NCI-H460 (cell line): ENCODE measurements at regions not wholly inside any gene's neighbourhood (a gene's known extent, or its start where the extent isn't known, plus 50 kb on each side); places are given as distances from the start of the nearest gene placed in this dataset.
"Not testable (repeated sequence)": the region's sequence is repeated elsewhere in the genome, so short reads cannot be mapped to it uniquely, and the experiment has no call there.

Source experiments
- DNase-seq: peaks from one replicate; pipeline ENCODE4 v3.0.0-alpha.2; 2016; ENCODE audit warnings: low read depth; ENCODE audit errors: extremely low read depth

DNA sequence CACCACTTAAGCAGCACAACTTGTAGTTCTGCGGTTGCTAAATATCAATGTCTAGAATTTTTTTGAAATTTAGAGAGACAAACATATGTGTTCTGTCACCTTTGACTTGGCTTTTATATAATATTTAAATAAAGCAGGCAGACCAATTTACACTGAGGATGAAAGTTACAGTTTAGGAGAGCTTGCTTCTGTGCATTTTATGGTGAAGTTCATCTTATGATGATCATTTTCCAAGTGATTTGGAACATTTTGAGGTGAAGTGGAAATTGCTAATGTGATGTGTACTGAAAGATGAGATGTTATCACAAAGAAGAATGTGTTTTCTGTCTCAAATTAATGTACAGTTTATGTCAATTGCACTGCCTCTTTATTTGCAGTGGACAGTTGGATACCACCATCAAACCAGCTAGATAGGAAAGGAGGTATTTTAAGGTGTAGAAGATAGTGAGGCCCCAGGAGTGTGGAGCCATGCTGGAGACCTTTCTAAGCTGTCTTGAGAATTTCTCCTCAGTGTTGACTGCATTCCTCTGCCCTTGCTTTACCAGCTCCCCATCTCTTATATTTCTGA is 461.9 kb downstream of the UTRN start:
- DNase-seq, result no peak

GRCh38 chr6:144749263-144749662 is 464.1 kb downstream of the UTRN start:
- DNase-seq, result no peak

DNA sequence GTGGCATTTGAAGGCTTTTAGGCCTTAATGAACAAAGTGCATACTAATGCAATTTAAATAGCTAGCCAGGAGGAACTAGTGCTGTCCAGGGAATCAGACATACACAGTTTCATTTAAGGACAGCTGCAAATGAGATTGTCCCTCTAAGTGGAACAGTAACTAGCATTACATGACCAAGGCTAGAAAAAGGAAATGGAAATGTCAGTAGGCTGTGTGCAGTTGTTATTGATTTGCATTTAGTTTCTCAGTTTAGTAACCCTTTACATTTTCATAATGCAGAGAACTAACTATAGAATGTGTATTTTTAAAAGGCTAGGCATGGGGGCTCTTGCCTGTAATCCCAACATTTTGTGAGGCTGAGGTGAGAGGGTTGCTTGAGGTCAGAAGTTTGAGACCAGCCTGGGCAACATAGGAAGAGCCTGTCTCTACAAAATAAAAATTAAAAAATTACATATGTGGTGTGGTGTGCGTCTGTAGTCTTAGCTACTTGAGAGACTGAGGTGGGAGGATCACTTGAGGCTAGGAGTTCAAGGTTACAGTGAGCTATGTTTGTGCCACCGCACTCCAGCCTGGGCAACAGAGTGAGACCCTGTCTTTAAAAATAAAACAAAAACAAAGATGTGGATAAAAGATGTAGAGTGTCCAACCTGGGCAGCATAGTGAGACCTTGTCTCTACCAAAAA is 468.0 kb downstream of the UTRN start:
- no peak for DNase-seq

DNA sequence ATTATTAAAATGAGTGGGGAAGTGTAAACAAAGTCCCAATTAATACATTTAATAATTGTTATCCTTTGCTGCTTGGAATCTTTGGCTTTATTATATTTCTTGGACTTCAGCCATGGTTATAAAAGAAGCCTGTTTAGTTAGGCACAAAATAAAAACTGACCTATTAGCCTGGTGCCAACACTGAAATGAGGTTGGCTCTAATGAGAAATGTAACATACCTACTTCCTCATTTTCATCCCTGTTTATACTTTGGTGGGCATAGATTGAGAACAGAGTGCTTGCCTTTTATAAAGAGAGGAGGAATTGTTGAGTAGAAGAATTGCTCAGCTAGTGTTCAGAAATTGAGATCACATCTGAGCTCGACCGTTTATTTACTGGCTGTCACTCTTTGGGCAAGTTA is 471.3 kb downstream of the UTRN start:
- DNase-seq, result no peak

DNA sequence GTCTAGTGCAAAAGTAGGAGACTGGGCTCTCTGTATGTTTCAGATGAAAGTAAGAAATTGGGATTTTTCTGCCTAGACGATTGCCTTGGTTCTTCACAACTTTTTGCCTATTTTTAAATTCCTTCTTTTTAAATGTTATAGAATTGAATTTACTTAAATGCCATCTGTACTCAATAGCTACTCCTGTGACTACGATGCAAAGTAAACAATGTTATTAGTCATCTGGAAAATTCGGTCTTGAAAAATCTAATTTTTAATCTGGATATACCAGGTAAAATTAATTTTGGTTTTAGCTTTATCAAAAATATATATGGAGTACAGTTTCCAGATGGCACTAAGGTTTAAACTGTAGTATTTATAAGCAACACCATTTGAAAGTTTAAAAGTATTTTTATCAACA is 472.2 kb downstream of the UTRN start:
- DNase-seq, result no peak

DNA sequence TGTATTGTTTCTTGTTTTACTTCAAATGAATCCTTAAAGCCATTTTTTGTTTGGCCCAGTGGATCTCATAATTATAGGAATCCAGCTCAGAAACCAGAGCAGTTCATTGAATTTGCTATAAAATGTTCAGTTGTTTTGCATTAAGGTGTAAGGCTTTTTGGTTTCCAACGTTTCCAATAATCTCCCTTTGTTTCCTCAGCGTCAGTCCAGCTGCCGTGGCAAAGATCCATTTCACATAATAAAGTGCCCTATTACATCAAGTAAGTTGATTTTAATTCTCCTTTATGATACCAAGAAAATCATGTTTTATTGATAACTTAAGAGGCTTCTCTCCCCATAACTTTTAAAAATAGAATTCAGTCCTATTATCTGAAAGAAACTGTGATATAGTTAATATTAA is 472.6 kb downstream of the UTRN start:
- no peak for DNase-seq

- DNase-seq, result no peak
These were observed 473.5 kb downstream of the UTRN start for GRCh38 chr6:144758602-144759001.

GRCh38 chr6:144762469-144762868 is 477.3 kb downstream of the UTRN start:
- DNase-seq, result no peak

GRCh38 chr6:144767051-144767450 is 481.9 kb downstream of the UTRN start:
- no peak for DNase-seq

DNA sequence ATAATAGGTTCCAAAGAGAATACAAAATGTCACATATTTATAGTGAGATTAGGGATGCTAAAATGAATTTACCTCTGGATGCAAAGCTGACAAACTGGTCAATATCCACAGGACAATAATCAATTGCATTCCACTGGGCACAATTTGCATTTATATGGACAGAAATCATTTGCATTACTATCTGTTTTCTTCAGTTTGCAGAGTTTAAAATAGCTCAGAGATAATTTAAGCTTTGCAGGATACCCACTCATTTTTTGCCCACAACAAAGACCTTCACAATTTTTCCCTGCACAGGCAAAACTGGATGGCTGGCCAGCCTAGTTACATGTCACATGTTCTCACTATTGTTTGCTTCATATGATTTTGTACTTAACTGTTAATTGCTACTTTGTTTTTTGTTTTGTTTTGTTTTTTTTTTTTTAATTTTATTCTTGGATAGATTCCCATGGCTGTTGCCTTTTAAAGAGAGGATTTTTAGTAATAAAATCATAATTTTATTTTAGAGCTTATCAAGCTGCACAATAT is 483.5 kb downstream of the UTRN start:
- no peak for DNase-seq

GRCh38 chr6:144769142-144769541 is 484.0 kb downstream of the UTRN start:
- no peak for DNase-seq

GRCh38 chr6:144776031-144776819 is 491.1 kb downstream of the UTRN start:
- no peak for DNase-seq

GRCh38 chr6:144777249-144777648 is 492.1 kb downstream of the UTRN start:
- DNase-seq, result no peak

- no peak for DNase-seq
These were observed 492.9 kb downstream of the UTRN start for GRCh38 chr6:144778056-144778455.

DNA sequence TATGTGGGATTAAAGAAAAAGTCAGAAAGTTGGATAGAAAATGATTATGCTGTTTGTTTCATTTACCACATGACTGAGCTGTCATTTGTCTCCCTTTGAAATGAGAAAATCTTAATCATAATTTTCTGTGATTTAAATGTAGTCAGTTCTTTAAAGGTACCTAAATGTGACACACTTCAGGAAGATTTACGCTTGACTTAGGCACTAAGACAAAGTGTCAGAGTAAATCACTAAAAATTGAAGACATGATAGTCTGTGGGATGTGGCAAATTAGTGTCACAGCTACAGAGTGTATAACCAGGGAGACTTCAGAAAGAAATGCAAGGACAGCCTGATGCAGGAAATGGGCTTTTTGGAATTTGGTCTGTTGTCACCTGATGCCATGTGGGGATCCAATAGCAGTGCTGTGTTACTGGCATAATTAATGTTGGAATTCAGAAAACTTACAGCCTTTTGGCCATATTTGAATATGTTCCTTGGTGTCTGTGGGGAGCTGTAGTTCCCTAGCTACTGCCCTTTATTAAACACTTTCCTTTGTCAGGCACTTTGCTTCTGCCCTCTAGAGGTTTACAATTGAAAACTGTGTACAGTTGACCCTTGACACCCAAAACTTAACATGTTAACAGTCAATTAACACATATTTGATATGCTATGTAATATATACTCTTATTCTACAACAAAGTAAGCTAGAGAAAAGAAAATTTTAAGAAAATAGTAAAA is 493.8 kb downstream of the UTRN start:
- DNase-seq, result no peak

DNA sequence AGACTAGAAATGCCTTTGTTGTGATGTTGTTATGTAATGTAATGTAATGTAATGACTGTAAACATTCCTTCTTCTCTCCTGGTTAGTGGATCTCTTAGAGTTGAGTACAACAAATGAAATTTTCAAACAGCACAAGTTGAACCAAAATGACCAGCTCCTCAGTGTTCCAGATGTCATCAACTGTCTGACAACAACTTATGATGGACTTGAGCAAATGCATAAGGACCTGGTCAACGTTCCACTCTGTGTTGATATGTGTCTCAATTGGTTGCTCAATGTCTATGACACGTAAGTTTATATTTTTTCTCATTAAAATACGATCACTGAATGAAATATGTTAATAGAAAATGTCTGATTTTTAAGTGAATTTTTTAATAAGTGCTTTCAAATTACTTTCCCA is 496.7 kb downstream of the UTRN start:
- no peak for DNase-seq

- DNase-seq, result no peak
These were observed 497.5 kb downstream of the UTRN start for GRCh38 chr6:144782634-144783033.

GRCh38 chr6:144785056-144785455 is 499.9 kb downstream of the UTRN start:
- no peak for DNase-seq

DNA sequence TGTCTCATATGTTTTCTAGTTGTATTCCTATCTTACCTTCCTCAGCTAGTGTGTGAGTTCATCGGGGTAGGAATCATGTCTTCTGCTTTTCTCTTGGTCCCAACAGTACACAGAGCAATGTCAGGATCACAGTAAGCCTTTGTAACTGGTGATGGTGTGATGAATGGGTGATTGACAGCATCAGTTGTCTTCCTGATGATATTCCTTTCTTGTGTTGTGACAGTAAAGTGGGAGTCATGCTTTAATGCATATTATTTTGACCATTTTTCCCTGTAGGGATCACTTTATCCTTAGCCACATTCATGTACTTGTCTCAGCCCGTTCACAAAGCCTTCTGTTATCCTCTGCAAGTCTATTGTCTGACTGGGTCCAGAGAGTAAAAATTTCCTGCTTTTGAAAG is 501.7 kb downstream of the UTRN start:
- no peak for DNase-seq

- no peak for DNase-seq
These were observed 508.6 kb downstream of the UTRN start for GRCh38 chr6:144793744-144794143.

GRCh38 chr6:144795022-144795421 is 509.9 kb downstream of the UTRN start:
- DNase-seq, result not testable (repeated sequence)
